Stomach (tissue), 4 donors: ENCODE measurements at regions not wholly inside any gene's neighbourhood (a gene's known extent, or its start where the extent isn't known, plus 50 kb on each side); places are given as distances from the start of the nearest gene placed in this dataset.
"Not testable (repeated sequence)": the region's sequence is repeated elsewhere in the genome, so short reads cannot be mapped to it uniquely, and the experiment has no call there.

Experiments
- CTCF ChIP-seq, 7 experiments: fragments of 450-650 bp in 4 of 7; fragments of 200-600 bp in 3 of 7; sonication (generic) in 3 of 7; IDR thresholded peaks; one replicate each; pipeline ENCODE4 v1.5.1; 2016 to 2019; ENCODE audit warnings: antibody characterized with exemption in 7 of 7, control low read depth in 2 of 7, mild to moderate bottlenecking in 1 of 7
- EP300 ChIP-seq: sonication (generic); formaldehyde crosslinking; IDR thresholded peaks from one replicate; pipeline ENCODE4 v1.6.1; 2017; ENCODE audit warnings: antibody characterized with exemption

GRCh38 chr5:6072488-6072887 is 305.9 kb downstream of the MED10 start:
- TF ChIP-seq EP300; CTCF (IDR thresholded peaks at IDR 0.05): not testable (repeated sequence)
